AG04450 (cell line): ENCODE measurements at regions not wholly inside any gene's neighbourhood (a gene's known extent, or its start where the extent isn't known, plus 50 kb on each side); places are given as distances from the start of the nearest gene placed in this dataset.

Experiments
- CTCF ChIA-PET: fragments of 300-600, 350-600 bp; formaldehyde crosslinking; extraction: SDS; loops from one replicate; lab custom pipeline; 2022; ENCODE audit warnings: antibody characterized with exemption, inconsistent platforms; lab: Charles Lee
- POLR2A ChIA-PET: fragments of 350-600 bp; formaldehyde crosslinking; extraction: SDS; loops from one replicate; lab custom pipeline; 2021; ENCODE audit warnings: antibody characterized with exemption, inconsistent platforms; lab: Yijun Ruan, JAX
- DNase-seq: peaks from one replicate; pipeline ENCODE4 v3.0.0-alpha.2; 2011; ENCODE audit warnings: low read depth, low spot score
- H3K27ac ChIP-seq: one replicate; pipeline ENCODE4 v1.5.1; 2012; ENCODE audit warnings: low read depth, low read length, control low read depth
- H3K27me3 ChIP-seq: one replicate; pipeline ENCODE4 v1.6.0; 2012; ENCODE audit warnings: low read length; ENCODE audit not compliant: control insufficient read depth, insufficient read depth
- H3K4me3 ChIP-seq: 2 replicates; pipeline ENCODE4 v1.5.1; 2011; ENCODE audit warnings: mild to moderate bottlenecking, low read depth, low read length, control low read depth
- H3K9me3 ChIP-seq: 2 replicates; pipeline ENCODE4 v1.5.1; 2012; ENCODE audit warnings: low read length; ENCODE audit not compliant: control insufficient read depth, insufficient read depth
- CTCF ChIP-seq: IDR thresholded peaks from 2 replicates; pipeline ENCODE4 v1.5.1; 2011; ENCODE audit warnings: low read depth, low read length, control low read depth, inconsistent platforms

- Histone ChIP-seq H3K27ac (no peak overlapping the region), H3K4me3 (no peak overlapping the region), H3K9me3 (no peaks in the 10 kb centered on the region), H3K27me3 (no peaks in the 10 kb centered on the region)
- ChIA-PET CTCF (no interaction called here), POLR2A (no interaction called here)
- no peak for TF ChIP-seq CTCF
- DNase-seq: no peak
Observed at GRCh38 chr10:88071879-88072278, 208.5 kb downstream of the PTEN start.

GRCh38 chr10:88073682-88074081, 210.3 kb downstream of the PTEN start:
- ChIA-PET CTCF (no interaction called here), POLR2A (no interaction called here)
- Histone ChIP-seq H3K4me3 (no peak overlapping the region), H3K9me3 (no peaks in the 10 kb centered on the region), H3K27ac (no peak overlapping the region), H3K27me3 (no peaks in the 10 kb centered on the region)
- no peak for TF ChIP-seq CTCF
- no peak for DNase-seq

GRCh38 chr10:88074971-88075370, 211.5 kb downstream of the PTEN start:
- no peak overlapping the region for H3K27ac ChIP-seq
- POLR2A ChIA-PET: no interaction called here
- CTCF ChIA-PET: interaction anchor here (0.7 kb wide), 1 partner anchor 12 kb away, joined by 3 read pairs; no protein-coding TSS in a partner anchor

GRCh38 chr10:88076027-88076880, 212.8 kb downstream of the PTEN start:
- DNase-seq: no peak
- Histone ChIP-seq H3K27ac (no peak overlapping the region), H3K4me3 (no peak overlapping the region), H3K27me3 (no peaks in the 10 kb centered on the region), H3K9me3 (no peaks in the 10 kb centered on the region)
- ChIA-PET CTCF (interaction anchor here (1.9 kb wide), 1 partner anchor 313 kb away, joined by 5 read pairs; no protein-coding TSS in a partner anchor), POLR2A (no interaction called here)
- no peak for TF ChIP-seq CTCF

More at GRCh38 chr10:88074971-88075370, 211.5 kb downstream of the PTEN start:
- TF ChIP-seq CTCF: no peak
- H3K4me3 ChIP-seq: no peak overlapping the region
- H3K9me3 ChIP-seq: no peaks in the 10 kb centered on the region
- DNase-seq: no peak
- H3K27me3 ChIP-seq: no peaks in the 10 kb centered on the region

- Histone ChIP-seq H3K4me3 (no peak overlapping the region), H3K27me3 (no peaks in the 10 kb centered on the region), H3K9me3 (no peaks in the 10 kb centered on the region), H3K27ac (no peak overlapping the region)
- no peak for TF ChIP-seq CTCF
- DNase-seq: no peak
- ChIA-PET CTCF (no interaction called here), POLR2A (no interaction called here)
Observed at GRCh38 chr10:88077977-88078376, 214.6 kb downstream of the PTEN start.
